ENCODE measurements at regions not wholly inside any gene's neighbourhood (a gene's known extent, or its start where the extent isn't known, plus 50 kb on each side); places are given as distances from the start of the nearest gene placed in this dataset.
"Not testable (repeated sequence)": the region's sequence is repeated elsewhere in the genome, so short reads cannot be mapped to it uniquely, and the experiment has no call there.

GRCh38 chr3:145648396-145648795, 512.6 kb downstream of the PLOD2 start:
- no peak overlapping the region for H3K4me3 ChIP-seq (ENCODE audit: low read depth, low read length)
- TF ChIP-seq, protein P1, sequence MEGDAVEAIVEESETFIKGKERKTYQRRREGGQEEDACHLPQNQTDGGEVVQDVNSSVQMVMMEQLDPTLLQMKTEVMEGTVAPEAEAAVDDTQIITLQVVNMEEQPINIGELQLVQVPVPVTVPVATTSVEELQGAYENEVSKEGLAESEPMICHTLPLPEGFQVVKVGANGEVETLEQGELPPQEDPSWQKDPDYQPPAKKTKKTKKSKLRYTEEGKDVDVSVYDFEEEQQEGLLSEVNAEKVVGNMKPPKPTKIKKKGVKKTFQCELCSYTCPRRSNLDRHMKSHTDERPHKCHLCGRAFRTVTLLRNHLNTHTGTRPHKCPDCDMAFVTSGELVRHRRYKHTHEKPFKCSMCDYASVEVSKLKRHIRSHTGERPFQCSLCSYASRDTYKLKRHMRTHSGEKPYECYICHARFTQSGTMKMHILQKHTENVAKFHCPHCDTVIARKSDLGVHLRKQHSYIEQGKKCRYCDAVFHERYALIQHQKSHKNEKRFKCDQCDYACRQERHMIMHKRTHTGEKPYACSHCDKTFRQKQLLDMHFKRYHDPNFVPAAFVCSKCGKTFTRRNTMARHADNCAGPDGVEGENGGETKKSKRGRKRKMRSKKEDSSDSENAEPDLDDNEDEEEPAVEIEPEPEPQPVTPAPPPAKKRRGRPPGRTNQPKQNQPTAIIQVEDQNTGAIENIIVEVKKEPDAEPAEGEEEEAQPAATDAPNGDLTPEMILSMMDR (IDR thresholded peaks at IDR 0.05; ENCODE audit: insufficient read depth, low read length) = no peak
- DNase-seq (ENCODE audit: low read depth) = no peak

DNA sequence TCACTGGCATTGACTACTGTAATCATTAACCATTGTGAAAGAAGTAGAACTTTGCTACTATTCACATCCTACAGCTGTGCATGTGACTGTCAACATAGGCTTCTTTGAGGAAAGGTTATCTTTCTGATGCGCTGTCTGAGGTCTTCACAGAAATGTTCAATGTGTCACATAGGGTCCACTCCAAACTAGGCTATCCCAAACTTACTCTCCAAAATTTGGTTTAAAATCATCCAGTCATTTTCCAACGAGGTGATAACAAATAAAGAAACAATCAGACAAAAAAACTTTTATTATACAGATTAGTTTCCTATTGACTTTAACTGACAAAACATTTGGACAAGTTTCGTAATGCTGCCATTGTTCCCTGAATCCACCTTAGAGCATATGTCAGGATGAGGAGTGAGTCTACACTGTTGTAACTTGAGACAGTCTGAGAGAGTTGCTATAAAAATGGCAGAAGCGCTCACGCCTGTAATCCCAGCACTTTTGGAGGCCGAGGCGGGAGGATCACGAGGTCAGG, 511.6 kb downstream of the PLOD2 start:
- DNase-seq (ENCODE audit: low read depth) = no peak
- TF ChIP-seq, protein P1 (IDR thresholded peaks at IDR 0.05; ENCODE audit: insufficient read depth, low read length) = no peak
- H3K4me3 ChIP-seq (ENCODE audit: low read depth, low read length) = no peak overlapping the region

DNA sequence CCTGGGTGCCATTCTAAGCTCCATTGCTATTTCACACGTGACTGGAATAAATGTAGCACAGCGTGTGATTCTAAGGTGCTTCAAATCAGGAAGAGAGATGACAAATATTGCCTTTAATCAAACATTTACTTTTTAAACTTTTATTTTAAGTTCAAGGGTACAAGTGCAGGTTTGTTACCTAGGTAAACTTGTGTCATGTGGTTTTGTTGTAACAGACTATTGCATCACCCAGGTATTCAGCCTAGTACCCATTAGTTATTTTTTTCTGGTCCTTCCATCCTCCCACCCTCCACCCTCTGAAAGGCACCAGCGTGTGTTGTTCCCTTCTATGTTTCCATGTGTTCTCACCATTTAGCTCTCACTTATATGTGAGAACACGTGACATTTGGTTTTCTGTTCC, 510.8 kb downstream of the PLOD2 start:
- TF ChIP-seq, protein P1 (IDR thresholded peaks at IDR 0.05; ENCODE audit: insufficient read depth, low read length) = no peak
- no peak for DNase-seq (ENCODE audit: low read depth)
- no peak overlapping the region for H3K4me3 ChIP-seq (ENCODE audit: low read depth, low read length)

- no peak for DNase-seq (ENCODE audit: low read depth)
- H3K4me3 ChIP-seq (ENCODE audit: low read depth, low read length) = no peak overlapping the region
- TF ChIP-seq, protein P1 (IDR thresholded peaks at IDR 0.05; ENCODE audit: insufficient read depth, low read length) = no peak
Measured at GRCh38 chr3:145671121-145671520, 489.9 kb downstream of the PLOD2 start.

GRCh38 chr3:145673838-145674237, 487.1 kb downstream of the PLOD2 start:
- TF ChIP-seq, protein P1 (IDR thresholded peaks at IDR 0.05; ENCODE audit: insufficient read depth, low read length) = no peak
- DNase-seq (ENCODE audit: low read depth) = no peak
- no peak overlapping the region for H3K4me3 ChIP-seq (ENCODE audit: low read depth, low read length)

GRCh38 chr3:145678401-145678800, 482.6 kb downstream of the PLOD2 start:
- TF ChIP-seq, protein P1 (IDR thresholded peaks at IDR 0.05; ENCODE audit: insufficient read depth, low read length) = no peak
- no peak overlapping the region for H3K4me3 ChIP-seq (ENCODE audit: low read depth, low read length)
- no peak for DNase-seq (ENCODE audit: low read depth)

GRCh38 chr3:145681181-145681580, 479.8 kb downstream of the PLOD2 start:
- H3K4me3 ChIP-seq (ENCODE audit: low read depth, low read length) = no peak overlapping the region
- DNase-seq (ENCODE audit: low read depth) = no peak
- TF ChIP-seq, protein P1 (IDR thresholded peaks at IDR 0.05; ENCODE audit: insufficient read depth, low read length) = no peak

DNA sequence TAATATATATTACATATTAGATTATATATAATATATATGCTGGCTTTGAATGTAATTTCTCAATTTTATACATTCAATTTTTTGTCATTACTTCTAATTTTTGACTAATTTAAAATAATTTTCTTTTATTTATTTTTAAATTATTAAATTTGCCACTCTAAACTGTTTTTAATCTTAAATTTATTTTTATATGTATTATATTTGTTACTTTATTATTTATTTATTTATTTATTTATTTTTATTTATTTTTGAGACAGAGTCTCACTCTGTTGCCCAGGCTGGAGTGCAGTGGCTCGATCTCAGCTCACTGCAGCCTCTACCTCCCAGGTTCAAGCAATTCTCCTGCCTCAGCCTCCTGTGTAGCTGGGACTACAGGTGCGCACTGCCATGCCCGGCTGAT, 473.0 kb downstream of the PLOD2 start:
- H3K4me3 ChIP-seq (ENCODE audit: low read depth, low read length) = not testable (repeated sequence)

More for the DNA sequence above, 473.0 kb downstream of the PLOD2 start:
- not testable (repeated sequence) for DNase-seq (ENCODE audit: low read depth)

Measured in fibroblast of the aortic adventitia (primary cell).